B cell (primary cell): ENCODE measurements at regions not wholly inside any gene's neighbourhood (a gene's known extent, or its start where the extent isn't known, plus 50 kb on each side); places are given as distances from the start of the nearest gene placed in this dataset.
A peak's percentile ranks its signal among the peaks of the same experiment; 100 is the strongest.

Experiments
- ATAC-seq: fragments of 200-7000 bp; cut with Tn5 transposase; one replicate; pipeline ENCODE4 v1.10.0; 2021; ENCODE audit warnings: low read depth, mild to moderate bottlenecking, moderate number of reproducible peaks, moderate library complexity
- CTCF ChIA-PET: fragments of 350-600 bp; sonication (Branson Sonifier 250); formaldehyde crosslinking; loops from one replicate; lab custom pipeline; 2021; ENCODE audit warnings: antibody characterized with exemption, inconsistent platforms; lab: Charles Lee
- POLR2A ChIA-PET: fragments of 350-600 bp; sonication (Branson Sonifier 250); formaldehyde crosslinking; loops from one replicate; lab custom pipeline; 2021; ENCODE audit warnings: antibody characterized with exemption; lab: Charles Lee
- DNase-seq: peaks from one replicate; pipeline ENCODE4 v3.0.0; 2013
- H2AFZ ChIP-seq: 2 replicates; pipeline ENCODE4 v1.6.1; 2012; ENCODE audit warnings: mild to moderate bottlenecking, low read depth, low read length; ENCODE audit not compliant: insufficient read depth, poor library complexity, severe bottlenecking
- H3K27ac ChIP-seq, 2 donors: 1 replicate in 1 of 2; 2 replicates in 1 of 2; pipeline ENCODE4 v1.5.1; 2012 to 2013; ENCODE audit warnings: low read length in 2 of 2, mild to moderate bottlenecking in 2 of 2, moderate library complexity in 1 of 2
- H3K27me3 ChIP-seq, 4 experiments: fragments of 200-600 bp in 1 of 4; sonication (generic) in 1 of 4; replicated peaks in 1 of 4; 1 replicate in 2 of 4; 2 replicates in 2 of 4; pipeline versions ENCODE4 v1.6.1 to v1.7.0; 2013 to 2016; ENCODE audit warnings: low read length in 3 of 4, mild to moderate bottlenecking in 2 of 4, mixed read lengths in 1 of 4, moderate library complexity in 1 of 4; ENCODE audit not compliant: insufficient read depth in 4 of 4, control insufficient read depth in 3 of 4; ENCODE audit errors: control extremely low read depth in 1 of 4
- H3K36me3 ChIP-seq, 2 experiments: replicated peaks in 1 of 2; 1 replicate in 1 of 2; 2 replicates in 1 of 2; pipeline versions ENCODE4 v1.6.1 to v1.7.1; 2013; ENCODE audit warnings: low read length in 1 of 2; ENCODE audit not compliant: insufficient read depth in 2 of 2, control insufficient read depth in 1 of 2; ENCODE audit errors: control extremely low read depth in 1 of 2, extremely low read depth in 1 of 2
- H3K4me1 ChIP-seq, 2 donors: fragments of 200-600 bp in 1 of 2; sonication (generic) in 1 of 2; 1 replicate in 1 of 2; 2 replicates in 1 of 2; pipeline versions ENCODE4 v1.5.1 to v1.6.1; 2013 to 2017; ENCODE audit warnings: low read length in 2 of 2; ENCODE audit not compliant: control insufficient read depth in 2 of 2, insufficient read depth in 2 of 2
- H3K4me2 ChIP-seq: replicated peaks from 2 replicates; pipeline ENCODE3; 2012; ENCODE audit warnings: mild to moderate bottlenecking, low read depth, low read length; ENCODE audit not compliant: poor library complexity, severe bottlenecking
- H3K4me3 ChIP-seq, 5 experiments: fragments of 200-600 bp in 1 of 5; sonication (generic) in 1 of 5; 1 replicate in 3 of 5; 2 replicates in 2 of 5; pipeline versions ENCODE4 v1.5.1 to v1.7.0; 2011 to 2016; ENCODE audit warnings: low read length in 4 of 5, mild to moderate bottlenecking in 4 of 5, low read depth in 2 of 5, control low read depth in 1 of 5, moderate library complexity in 1 of 5; ENCODE audit not compliant: insufficient read depth in 1 of 5; ENCODE audit errors: control extremely low read depth in 1 of 5, extremely low read depth in 1 of 5
- H3K79me2 ChIP-seq: fragments of 200-600 bp; sonication (generic); one replicate; pipeline ENCODE4 v1.6.0; 2016; ENCODE audit warnings: low read length; ENCODE audit not compliant: control insufficient read depth, insufficient read depth
- H3K9ac ChIP-seq: fragments of 200-600 bp; sonication (generic); 2 replicates; pipeline ENCODE4 v1.6.1; 2017; ENCODE audit warnings: mild to moderate bottlenecking, low read length, moderate library complexity
- H3K9me3 ChIP-seq, 3 donors: one replicate each; pipeline versions ENCODE4 v1.6.1 to v1.7.1; 2013; ENCODE audit warnings: low read length in 2 of 3; ENCODE audit not compliant: control insufficient read depth in 2 of 3, insufficient read depth in 1 of 3; ENCODE audit errors: control extremely low read depth in 1 of 3
- H4K20me1 ChIP-seq: 2 replicates; pipeline ENCODE4 v1.6.0; 2012; ENCODE audit warnings: mild to moderate bottlenecking, low read length; ENCODE audit not compliant: insufficient read depth, control insufficient read depth, poor library complexity, severe bottlenecking
- H3K27ac Mint-ChIP-seq: one replicate; pipeline ENCODE4 v1.8.0; 2021; ENCODE audit warnings: mixed read lengths
- H3K27me3 Mint-ChIP-seq: one replicate; pipeline ENCODE4 v1.8.0; 2021; ENCODE audit warnings: mixed read lengths
- H3K4me1 Mint-ChIP-seq: one replicate; pipeline ENCODE4 v1.8.0; 2021; ENCODE audit warnings: mixed read lengths
- H3K4me3 Mint-ChIP-seq: one replicate; pipeline ENCODE4 v1.8.0; 2021; ENCODE audit warnings: mixed read lengths
- H3K9me3 Mint-ChIP-seq: one replicate; pipeline ENCODE4 v1.8.0; 2022; ENCODE audit warnings: mixed read lengths; ENCODE audit not compliant: insufficient read depth
- EZH2 ChIP-seq: IDR thresholded peaks from 2 replicates; pipeline ENCODE4 v1.6.1; 2012; ENCODE audit warnings: borderline replicate concordance, low read depth, mild to moderate bottlenecking, moderate library complexity, low read length; ENCODE audit not compliant: insufficient read depth, poor library complexity, severe bottlenecking
- WGBS: methylation state at CpG from one replicate; pipeline ENCODE4 v1.1.5; 2013; ENCODE audit warnings: missing lambda C conversion rate; ENCODE audit not compliant: insufficient coverage; 5-methylcytosine and 5-hydroxymethylcytosine counted together
- intact Hi-C: fragments of 100-400 bp; cut with micrococcal nuclease; formaldehyde crosslinking; loops from one replicate; pipeline ENCODE4 v1.10.0; 2022
- TF ChIP-seq, protein P1 (sequence below): fragments of 200-600 bp; IDR thresholded peaks from one replicate; pipeline ENCODE4 v1.8.0; 2022; ENCODE audit warnings: antibody characterized with exemption, mild to moderate bottlenecking

GRCh38 chr6:835476-836160 lies 142.7 kb upstream of the EXOC2 start:
- Mint-ChIP-seq H3K4me1 (peaks cover 9% of the 10 kb centered on the region), H3K27ac (no peak overlapping the region), H3K4me3 (no peak overlapping the region), H3K9me3 (peaks cover 3% of the 10 kb centered on the region), H3K27me3 (peaks cover 12% of the 10 kb centered on the region)
- peaks cover 0 to 10% (median 5%) of the 10 kb centered on the region in 3 donors for H3K9me3 ChIP-seq
- intact Hi-C loops = no loop called here
- no peak for ATAC-seq
- H3K4me2 ChIP-seq = peak overlapping the region; percentile 27
- peaks cover 3 to 14% of the 10 kb centered on the region in 2 donors for H3K4me1 ChIP-seq
- no peak overlapping the region for H3K9ac ChIP-seq
- TF ChIP-seq, protein P1, sequence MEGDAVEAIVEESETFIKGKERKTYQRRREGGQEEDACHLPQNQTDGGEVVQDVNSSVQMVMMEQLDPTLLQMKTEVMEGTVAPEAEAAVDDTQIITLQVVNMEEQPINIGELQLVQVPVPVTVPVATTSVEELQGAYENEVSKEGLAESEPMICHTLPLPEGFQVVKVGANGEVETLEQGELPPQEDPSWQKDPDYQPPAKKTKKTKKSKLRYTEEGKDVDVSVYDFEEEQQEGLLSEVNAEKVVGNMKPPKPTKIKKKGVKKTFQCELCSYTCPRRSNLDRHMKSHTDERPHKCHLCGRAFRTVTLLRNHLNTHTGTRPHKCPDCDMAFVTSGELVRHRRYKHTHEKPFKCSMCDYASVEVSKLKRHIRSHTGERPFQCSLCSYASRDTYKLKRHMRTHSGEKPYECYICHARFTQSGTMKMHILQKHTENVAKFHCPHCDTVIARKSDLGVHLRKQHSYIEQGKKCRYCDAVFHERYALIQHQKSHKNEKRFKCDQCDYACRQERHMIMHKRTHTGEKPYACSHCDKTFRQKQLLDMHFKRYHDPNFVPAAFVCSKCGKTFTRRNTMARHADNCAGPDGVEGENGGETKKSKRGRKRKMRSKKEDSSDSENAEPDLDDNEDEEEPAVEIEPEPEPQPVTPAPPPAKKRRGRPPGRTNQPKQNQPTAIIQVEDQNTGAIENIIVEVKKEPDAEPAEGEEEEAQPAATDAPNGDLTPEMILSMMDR = no peak
- TF ChIP-seq EZH2 = no peak
- CTCF ChIA-PET = interaction anchor here (1.0 kb wide), 1 partner anchor 242 kb away, joined by 3 read pairs; no protein-coding TSS in a partner anchor
- H3K4me3 ChIP-seq = no peak overlapping the region
- WGBS = no CpG with 5 or more reads among the region's 3 CpGs
- no peak for DNase-seq
- POLR2A ChIA-PET = no interaction called here
- peaks cover 0 to 3% (median 0%) of the 10 kb centered on the region in 4 experiments for H3K27me3 ChIP-seq
- no peak overlapping the region for H2AFZ ChIP-seq
- H3K79me2 ChIP-seq = no peaks in the 10 kb centered on the region
- H4K20me1 ChIP-seq = no peaks in the 10 kb centered on the region
- no peaks in the 10 kb centered on the region for H3K36me3 ChIP-seq
- H3K27ac ChIP-seq = no peak overlapping the region

- Mint-ChIP-seq H3K27me3 (peaks cover 5% of the 10 kb centered on the region), H3K9me3 (peaks cover 3% of the 10 kb centered on the region), H3K4me3 (no peak overlapping the region), H3K27ac (peak overlapping the region; percentile 6), H3K4me1 (peaks cover 9% of the 10 kb centered on the region)
- no peak for TF ChIP-seq EZH2
- TF ChIP-seq, protein P1 = no peak
- H2AFZ ChIP-seq = no peak overlapping the region
- no CpG with 5 or more reads among the region's 2 CpGs for WGBS
- H3K79me2 ChIP-seq = no peaks in the 10 kb centered on the region
- no peak overlapping the region for H3K4me2 ChIP-seq
- H3K9me3 ChIP-seq = peaks cover 0 to 6% (median 5%) of the 10 kb centered on the region in 3 donors
- H3K36me3 ChIP-seq = no peaks in the 10 kb centered on the region
- ChIA-PET POLR2A (no interaction called here), CTCF (no interaction called here)
- peaks cover 3 to 14% of the 10 kb centered on the region in 2 donors for H3K4me1 ChIP-seq
- H3K27me3 ChIP-seq = peaks cover 0 to 3% (median 0%) of the 10 kb centered on the region in 4 experiments
- no peak overlapping the region for H3K27ac ChIP-seq
- no peaks in the 10 kb centered on the region for H4K20me1 ChIP-seq
- no peak overlapping the region for H3K9ac ChIP-seq
- intact Hi-C loops = no loop called here
- H3K4me3 ChIP-seq = no peak overlapping the region
- ATAC-seq (no peak), DNase-seq (no peak)
These were observed 141.9 kb upstream of the EXOC2 start for GRCh38 chr6:834866-835265.
